ENCODE measurements at regions not wholly inside any gene's neighbourhood (a gene's known extent, or its start where the extent isn't known, plus 50 kb on each side); places are given as distances from the start of the nearest gene placed in this dataset.

- WGBS, 2 experiments = 75 to 79% methylated on average over 3 of the region's 3 CpGs
Observed at GRCh38 chr15:39132070-39132469, 448.8 kb upstream of the THBS1 start.

DNA sequence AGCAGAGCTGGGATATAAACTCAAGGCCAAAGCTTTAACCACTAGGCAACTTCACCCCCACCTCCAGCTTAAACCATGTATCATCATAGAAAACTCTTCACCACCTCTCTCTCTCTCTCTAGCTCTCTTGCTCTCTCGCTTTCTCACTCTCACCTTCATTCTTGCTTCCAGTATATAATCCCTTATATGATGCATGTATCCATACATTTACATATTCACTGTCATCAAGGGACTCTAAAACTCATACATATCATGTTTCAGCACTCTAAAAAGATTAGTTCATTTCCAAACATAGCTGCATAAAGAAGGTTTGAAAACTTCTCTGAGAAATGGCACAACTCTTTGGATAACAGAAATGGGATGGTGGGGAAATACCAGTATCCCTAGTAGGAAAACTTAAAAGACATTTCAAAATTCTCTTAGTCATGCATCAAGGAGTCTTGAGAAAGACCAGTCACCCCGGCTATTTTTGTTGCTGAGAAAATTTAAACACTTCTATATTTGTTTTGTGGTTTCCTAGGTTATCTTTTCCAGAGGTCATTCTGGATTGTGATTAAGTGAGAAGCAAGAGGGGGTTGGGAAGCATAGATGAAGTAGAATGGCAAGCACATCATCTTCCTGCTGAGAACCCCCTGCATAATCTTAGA, 447.8 kb upstream of the THBS1 start:
- H3K36me3 ChIP-seq (ENCODE audit: control insufficient read depth, insufficient read depth, low read length) = no peaks in the 10 kb centered on the region
- H3K4me1 ChIP-seq (ENCODE audit: control insufficient read depth, insufficient read depth, low read length) = no peaks in the 10 kb centered on the region
- no peak overlapping the region for H3K4me3 ChIP-seq (ENCODE audit: insufficient read depth, low read depth, low read length)
- 90 to 97% methylated on average over 1 to 2 of the region's 2 CpGs for WGBS, 2 experiments
- no peak overlapping the region for H3K27ac ChIP-seq (ENCODE audit: insufficient read depth, low read depth, low read length, poor library complexity, severe bottlenecking)
- no peaks in the 10 kb centered on the region for H3K27me3 ChIP-seq (ENCODE audit: control insufficient read depth, insufficient read depth, low read length, poor library complexity, severe bottlenecking)
- no peaks in the 10 kb centered on the region for H3K9me3 ChIP-seq (ENCODE audit: control insufficient read depth, low read length)

More at GRCh38 chr15:39132070-39132469, 448.8 kb upstream of the THBS1 start:
- no peaks in the 10 kb centered on the region for H3K9me3 ChIP-seq (ENCODE audit: control insufficient read depth, low read length)
- no peak overlapping the region for H3K4me3 ChIP-seq (ENCODE audit: insufficient read depth, low read depth, low read length)
- no peaks in the 10 kb centered on the region for H3K36me3 ChIP-seq (ENCODE audit: control insufficient read depth, insufficient read depth, low read length)
- no peaks in the 10 kb centered on the region for H3K27me3 ChIP-seq (ENCODE audit: control insufficient read depth, insufficient read depth, low read length, poor library complexity, severe bottlenecking)
- no peaks in the 10 kb centered on the region for H3K4me1 ChIP-seq (ENCODE audit: control insufficient read depth, insufficient read depth, low read length)
- no peak overlapping the region for H3K27ac ChIP-seq (ENCODE audit: insufficient read depth, low read depth, low read length, poor library complexity, severe bottlenecking)

GRCh38 chr15:39134282-39134681, 446.6 kb upstream of the THBS1 start:
- 82 to 94% methylated on average over 1 of the region's 1 CpG for WGBS, 2 experiments
- Histone ChIP-seq H3K4me1 (ENCODE audit: control insufficient read depth, insufficient read depth, low read length) (no peaks in the 10 kb centered on the region), H3K4me3 (ENCODE audit: insufficient read depth, low read depth, low read length) (no peak overlapping the region), H3K27me3 (ENCODE audit: control insufficient read depth, insufficient read depth, low read length, poor library complexity, severe bottlenecking) (no peaks in the 10 kb centered on the region), H3K36me3 (ENCODE audit: control insufficient read depth, insufficient read depth, low read length) (no peaks in the 10 kb centered on the region), H3K27ac (ENCODE audit: insufficient read depth, low read depth, low read length, poor library complexity, severe bottlenecking) (no peak overlapping the region), H3K9me3 (ENCODE audit: control insufficient read depth, low read length) (no peaks in the 10 kb centered on the region)

- no peaks in the 10 kb centered on the region for H3K36me3 ChIP-seq (ENCODE audit: control insufficient read depth, insufficient read depth, low read length)
- 92 to 95% methylated on average over 7 of the region's 7 CpGs for WGBS, 2 experiments
- no peaks in the 10 kb centered on the region for H3K4me1 ChIP-seq (ENCODE audit: control insufficient read depth, insufficient read depth, low read length)
- H3K27me3 ChIP-seq (ENCODE audit: control insufficient read depth, insufficient read depth, low read length, poor library complexity, severe bottlenecking) = no peaks in the 10 kb centered on the region
- H3K27ac ChIP-seq (ENCODE audit: insufficient read depth, low read depth, low read length, poor library complexity, severe bottlenecking) = no peak overlapping the region
- no peaks in the 10 kb centered on the region for H3K9me3 ChIP-seq (ENCODE audit: control insufficient read depth, low read length)
- H3K4me3 ChIP-seq (ENCODE audit: insufficient read depth, low read depth, low read length) = no peak overlapping the region
Observed at GRCh38 chr15:39135989-39136388, 444.9 kb upstream of the THBS1 start.

DNA sequence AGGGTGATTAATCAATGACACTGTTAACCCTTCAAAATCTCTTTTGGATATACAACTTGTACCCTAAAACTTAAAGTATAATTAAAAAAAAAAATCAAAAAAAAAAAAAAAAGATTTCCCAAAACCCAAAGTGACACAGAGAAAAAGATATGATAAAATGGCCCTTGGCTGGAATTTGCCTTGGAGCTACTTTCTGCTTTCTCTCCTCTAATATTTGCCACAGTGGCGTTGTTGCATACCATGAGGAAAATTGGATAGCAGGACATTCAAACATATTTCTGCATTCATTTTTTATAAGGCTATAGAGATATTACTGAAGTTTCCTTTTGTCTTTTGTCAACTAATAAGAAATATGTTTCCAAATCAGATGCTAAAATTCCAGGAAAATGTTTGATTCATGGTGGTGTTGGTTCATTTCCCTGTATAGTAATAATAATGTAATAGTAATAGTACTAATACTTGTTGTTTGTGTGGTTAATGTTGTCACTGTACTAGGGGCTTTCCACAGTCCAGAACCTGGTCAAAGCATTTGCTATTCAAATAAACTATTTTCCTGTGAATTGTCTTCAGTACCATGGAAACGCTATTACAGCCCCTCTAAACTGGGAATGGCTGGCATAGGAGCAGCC, 441.3 kb upstream of the THBS1 start:
- no peaks in the 10 kb centered on the region for H3K36me3 ChIP-seq (ENCODE audit: control insufficient read depth, insufficient read depth, low read length)
- WGBS, 2 experiments = 93 to 94% methylated on average over 1 to 2 of the region's 2 CpGs
- no peak overlapping the region for H3K4me3 ChIP-seq (ENCODE audit: insufficient read depth, low read depth, low read length)
- no peak overlapping the region for H3K27ac ChIP-seq (ENCODE audit: insufficient read depth, low read depth, low read length, poor library complexity, severe bottlenecking)
- no peaks in the 10 kb centered on the region for H3K4me1 ChIP-seq (ENCODE audit: control insufficient read depth, insufficient read depth, low read length)
- no peaks in the 10 kb centered on the region for H3K27me3 ChIP-seq (ENCODE audit: control insufficient read depth, insufficient read depth, low read length, poor library complexity, severe bottlenecking)
- H3K9me3 ChIP-seq (ENCODE audit: control insufficient read depth, low read length) = no peaks in the 10 kb centered on the region

GRCh38 chr15:39140060-39140604, 440.7 kb upstream of the THBS1 start:
- H3K27ac ChIP-seq (ENCODE audit: insufficient read depth, low read depth, low read length, poor library complexity, severe bottlenecking) = no peak overlapping the region
- H3K27me3 ChIP-seq (ENCODE audit: control insufficient read depth, insufficient read depth, low read length, poor library complexity, severe bottlenecking) = no peaks in the 10 kb centered on the region
- no peaks in the 10 kb centered on the region for H3K9me3 ChIP-seq (ENCODE audit: control insufficient read depth, low read length)
- H3K4me1 ChIP-seq (ENCODE audit: control insufficient read depth, insufficient read depth, low read length) = no peaks in the 10 kb centered on the region
- WGBS, 2 experiments = 83 to 95% methylated on average over 3 of the region's 3 CpGs
- no peaks in the 10 kb centered on the region for H3K36me3 ChIP-seq (ENCODE audit: control insufficient read depth, insufficient read depth, low read length)
- no peak overlapping the region for H3K4me3 ChIP-seq (ENCODE audit: insufficient read depth, low read depth, low read length)

GRCh38 chr15:39142500-39142899, 438.4 kb upstream of the THBS1 start:
- Histone ChIP-seq H3K9me3 (ENCODE audit: control insufficient read depth, low read length) (no peaks in the 10 kb centered on the region), H3K4me1 (ENCODE audit: control insufficient read depth, insufficient read depth, low read length) (no peaks in the 10 kb centered on the region), H3K36me3 (ENCODE audit: control insufficient read depth, insufficient read depth, low read length) (no peaks in the 10 kb centered on the region), H3K27me3 (ENCODE audit: control insufficient read depth, insufficient read depth, low read length, poor library complexity, severe bottlenecking) (no peaks in the 10 kb centered on the region), H3K4me3 (ENCODE audit: insufficient read depth, low read depth, low read length) (no peak overlapping the region), H3K27ac (ENCODE audit: insufficient read depth, low read depth, low read length, poor library complexity, severe bottlenecking) (no peak overlapping the region)

DNA sequence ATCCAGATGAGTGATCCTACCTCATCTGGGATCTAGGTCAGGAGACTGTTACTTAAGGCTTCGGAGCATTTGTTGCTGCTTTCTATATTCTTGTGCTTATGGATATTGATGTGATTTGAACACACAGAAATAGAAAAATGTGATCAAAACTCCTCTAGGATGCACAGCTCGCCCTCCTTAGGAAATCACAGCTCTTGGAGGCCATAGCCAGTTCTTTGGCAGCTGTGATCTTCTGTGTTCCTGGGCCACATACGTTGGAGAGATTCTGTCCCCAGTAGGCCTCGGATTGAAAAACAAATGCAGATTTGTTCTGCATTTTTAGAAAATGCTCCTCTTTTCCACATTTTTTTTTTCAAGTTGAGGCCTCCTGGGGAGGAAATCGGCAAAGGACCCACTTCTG, 437.4 kb upstream of the THBS1 start:
- Histone ChIP-seq H3K4me3 (ENCODE audit: insufficient read depth, low read depth, low read length) (no peak overlapping the region), H3K27me3 (ENCODE audit: control insufficient read depth, insufficient read depth, low read length, poor library complexity, severe bottlenecking) (no peaks in the 10 kb centered on the region), H3K27ac (ENCODE audit: insufficient read depth, low read depth, low read length, poor library complexity, severe bottlenecking) (no peak overlapping the region), H3K9me3 (ENCODE audit: control insufficient read depth, low read length) (no peaks in the 10 kb centered on the region), H3K4me1 (ENCODE audit: control insufficient read depth, insufficient read depth, low read length) (no peaks in the 10 kb centered on the region), H3K36me3 (ENCODE audit: control insufficient read depth, insufficient read depth, low read length) (no peaks in the 10 kb centered on the region)
- WGBS, 2 experiments = 92 to 93% methylated on average over 5 of the region's 5 CpGs

DNA sequence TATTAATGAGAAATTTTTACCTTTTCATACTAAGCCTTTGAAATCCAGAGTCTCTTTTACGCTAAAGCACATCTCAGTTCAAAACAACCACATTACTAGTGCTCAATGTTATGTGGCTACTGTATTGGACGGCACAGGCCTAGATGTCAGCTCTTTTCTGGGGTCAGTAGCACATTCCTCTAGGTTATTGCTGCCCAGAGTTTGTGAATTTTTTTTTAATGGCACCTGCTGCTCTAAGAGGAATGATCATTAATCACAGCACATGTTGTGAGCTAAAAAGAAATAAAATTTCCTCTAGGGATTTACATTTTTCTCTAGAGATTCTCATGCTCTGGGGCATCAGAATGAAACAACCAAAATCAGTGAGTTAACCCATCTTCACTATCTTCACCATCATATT, 436.8 kb upstream of the THBS1 start:
- no peaks in the 10 kb centered on the region for H3K9me3 ChIP-seq (ENCODE audit: control insufficient read depth, low read length)
- no peak overlapping the region for H3K4me3 ChIP-seq (ENCODE audit: insufficient read depth, low read depth, low read length)
- H3K4me1 ChIP-seq (ENCODE audit: control insufficient read depth, insufficient read depth, low read length) = no peaks in the 10 kb centered on the region
- no peaks in the 10 kb centered on the region for H3K27me3 ChIP-seq (ENCODE audit: control insufficient read depth, insufficient read depth, low read length, poor library complexity, severe bottlenecking)
- H3K36me3 ChIP-seq (ENCODE audit: control insufficient read depth, insufficient read depth, low read length) = no peaks in the 10 kb centered on the region
- no peak overlapping the region for H3K27ac ChIP-seq (ENCODE audit: insufficient read depth, low read depth, low read length, poor library complexity, severe bottlenecking)
- WGBS, 2 experiments = 92 to 94% methylated on average over 2 of the region's 2 CpGs

DNA sequence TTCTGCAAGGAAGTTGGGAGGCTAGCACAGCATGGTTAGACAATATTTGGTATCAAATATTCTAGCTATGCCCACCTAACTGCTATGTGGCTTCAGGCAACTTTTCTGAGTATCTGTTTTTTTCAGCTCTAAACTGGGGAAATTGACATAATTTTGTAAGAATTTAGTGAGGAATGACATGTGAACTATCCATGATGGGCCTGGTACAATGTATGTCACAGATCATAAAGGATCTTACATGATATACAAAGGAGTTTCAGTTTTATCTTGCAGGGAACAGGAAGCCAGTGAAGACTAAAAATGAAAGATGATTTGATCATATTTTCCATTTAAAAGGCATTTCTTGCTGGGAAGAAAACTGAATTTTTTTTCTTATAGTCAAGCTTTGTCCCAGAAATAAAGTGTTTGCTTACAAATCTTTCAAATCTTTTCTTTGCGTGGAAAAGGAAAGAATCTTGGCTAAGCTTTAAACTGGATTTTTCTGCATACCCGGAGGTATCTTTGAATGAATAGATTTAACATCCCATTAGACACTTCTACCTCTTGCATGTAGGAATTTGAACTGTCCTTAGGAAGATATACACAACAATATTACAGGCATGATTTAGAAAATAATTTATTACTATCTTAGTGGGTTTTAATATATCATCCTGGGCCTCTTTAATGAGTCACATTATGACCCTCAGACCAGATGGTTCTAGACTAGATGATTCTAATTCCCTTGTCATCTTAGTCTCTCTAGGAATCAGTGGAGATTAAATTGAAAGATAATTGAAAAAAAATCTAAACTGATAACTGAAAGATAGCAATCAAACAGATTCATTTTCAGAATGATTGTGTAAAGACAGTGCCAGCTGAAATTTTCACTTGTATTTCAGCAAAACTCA, 436.0 kb upstream of the THBS1 start:
- Histone ChIP-seq H3K9me3 (ENCODE audit: control insufficient read depth, low read length) (no peaks in the 10 kb centered on the region), H3K4me3 (ENCODE audit: insufficient read depth, low read depth, low read length) (no peak overlapping the region), H3K4me1 (ENCODE audit: control insufficient read depth, insufficient read depth, low read length) (no peaks in the 10 kb centered on the region), H3K27me3 (ENCODE audit: control insufficient read depth, insufficient read depth, low read length, poor library complexity, severe bottlenecking) (no peaks in the 10 kb centered on the region), H3K36me3 (ENCODE audit: control insufficient read depth, insufficient read depth, low read length) (no peaks in the 10 kb centered on the region), H3K27ac (ENCODE audit: insufficient read depth, low read depth, low read length, poor library complexity, severe bottlenecking) (no peak overlapping the region)
- 93 to 100% methylated on average over 2 of the region's 2 CpGs for WGBS, 2 experiments
